ENCODE measurements at regions not wholly inside any gene's neighbourhood (a gene's known extent, or its start where the extent isn't known, plus 50 kb on each side); places are given as distances from the start of the nearest gene placed in this dataset.

- DNase-seq: no peak
- Histone ChIP-seq H3K9me3 (ENCODE audit: low read length) (no peaks in the 10 kb centered on the region), H3K36me3 (ENCODE audit: insufficient read depth, low read length) (no peaks in the 10 kb centered on the region), H3K4me1 (ENCODE audit: insufficient read depth, low read length) (no peaks in the 10 kb centered on the region), H3K27me3 (ENCODE audit: insufficient read depth, low read length, poor library complexity, severe bottlenecking) (no peaks in the 10 kb centered on the region), H3K27ac (ENCODE audit: low read depth, low read length) (no peak overlapping the region), H3K4me3 (ENCODE audit: low read length) (no peak overlapping the region)
- Mint-ChIP-seq H3K4me1 (peaks cover 0 to 8% (median 6%) of the 10 kb centered on the region in 3 donors), H3K36me3 (peaks cover 0 to 3% (median 0%) of the 10 kb centered on the region in 3 donors), H3K4me3 (no peak overlapping the region), H3K27ac (no peak overlapping the region), H3K27me3 (peaks cover 0 to 8% of the 10 kb centered on the region in 2 donors), H3K9me3 (no peaks in the 10 kb centered on the region)
- ChIA-PET CTCF (no interaction called here), POLR2A (no interaction called here)
Observed at GRCh38 chr6:166747644-166748595, 120.9 kb upstream of the RPS6KA2 start.

- Histone ChIP-seq H3K27me3 (ENCODE audit: insufficient read depth, low read length, poor library complexity, severe bottlenecking) (no peaks in the 10 kb centered on the region), H3K36me3 (ENCODE audit: insufficient read depth, low read length) (no peaks in the 10 kb centered on the region), H3K4me3 (ENCODE audit: low read length) (no peak overlapping the region), H3K4me1 (ENCODE audit: insufficient read depth, low read length) (no peaks in the 10 kb centered on the region), H3K9me3 (ENCODE audit: low read length) (no peaks in the 10 kb centered on the region), H3K27ac (ENCODE audit: low read depth, low read length) (no peak overlapping the region)
- H3K36me3 Mint-ChIP-seq: no peaks in the 10 kb centered on the region
- CTCF ChIA-PET: no interaction called here
- H3K9me3 Mint-ChIP-seq: no peaks in the 10 kb centered on the region
- H3K4me3 Mint-ChIP-seq: no peak overlapping the region
- no peak overlapping the region for H3K27ac Mint-ChIP-seq
- POLR2A ChIA-PET: no interaction called here
- peaks cover 0 to 8% of the 10 kb centered on the region in 2 donors for H3K27me3 Mint-ChIP-seq
- DNase-seq: no peak
- H3K4me1 Mint-ChIP-seq: peaks cover 0 to 8% (median 1%) of the 10 kb centered on the region in 3 donors
Observed at GRCh38 chr6:166745801-166746668, 119.0 kb upstream of the RPS6KA2 start.

DNA sequence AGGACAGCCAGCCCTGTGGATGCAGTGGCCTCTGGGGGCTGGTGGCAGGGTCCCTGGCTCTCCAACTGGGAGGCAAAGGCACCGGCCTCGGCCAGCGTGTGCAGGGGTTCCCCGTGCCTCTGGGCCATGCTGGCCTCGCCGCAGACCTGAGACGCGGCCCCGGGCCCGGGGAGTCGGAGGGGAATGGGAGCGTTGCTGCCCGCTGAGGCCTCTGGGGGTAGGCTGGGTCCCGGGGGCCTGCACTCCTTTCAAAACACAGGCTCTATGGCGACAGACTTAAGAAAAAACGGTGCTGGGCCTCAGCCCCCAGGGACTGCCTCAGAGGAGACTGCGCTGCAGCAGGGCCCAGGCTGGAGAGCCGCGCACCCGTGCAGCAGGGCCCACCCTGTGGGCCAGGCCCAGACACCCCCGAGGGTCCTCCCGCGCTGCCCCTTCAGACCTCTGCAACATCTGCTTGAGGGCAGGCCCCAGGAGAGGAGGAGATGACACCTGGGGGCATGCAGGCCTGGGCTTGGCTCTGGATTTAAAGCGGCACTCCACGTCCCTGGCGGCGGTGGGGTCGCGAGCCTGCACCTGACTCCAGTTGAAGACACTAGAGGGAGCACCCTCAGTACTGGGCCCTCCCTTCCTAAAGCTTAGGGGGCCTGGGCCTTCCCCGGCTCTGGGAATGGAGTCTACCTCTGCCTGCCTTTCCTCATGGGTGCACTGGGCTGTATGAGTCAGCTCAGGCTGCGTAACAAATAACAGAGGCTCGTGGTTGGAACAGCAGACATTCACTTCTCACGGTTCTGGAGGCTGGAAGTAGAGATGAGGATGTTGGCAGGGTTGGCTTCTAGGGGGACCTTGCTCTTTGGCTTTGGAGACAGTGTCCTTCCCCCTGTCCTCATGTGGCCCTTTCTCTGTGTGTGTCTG is 117.4 kb upstream of the RPS6KA2 start:
- Mint-ChIP-seq H3K4me1 (peaks cover 0 to 7% (median 3%) of the 10 kb centered on the region in 3 donors), H3K27ac (no peak overlapping the region), H3K36me3 (no peaks in the 10 kb centered on the region), H3K27me3 (peaks cover 0 to 3% of the 10 kb centered on the region in 2 donors), H3K9me3 (no peaks in the 10 kb centered on the region), H3K4me3 (no peak overlapping the region)
- ChIA-PET CTCF (interaction anchor here (0.7 kb wide), 1 partner anchor 9 kb away, joined by 3 read pairs; no protein-coding TSS in a partner anchor), POLR2A (no interaction called here)
- no peaks in the 10 kb centered on the region for H3K4me1 ChIP-seq (ENCODE audit: insufficient read depth, low read length)
- no peaks in the 10 kb centered on the region for H3K27me3 ChIP-seq (ENCODE audit: insufficient read depth, low read length, poor library complexity, severe bottlenecking)
- no peak overlapping the region for H3K27ac ChIP-seq (ENCODE audit: low read depth, low read length)
- no peaks in the 10 kb centered on the region for H3K9me3 ChIP-seq (ENCODE audit: low read length)
- H3K36me3 ChIP-seq (ENCODE audit: insufficient read depth, low read length): no peaks in the 10 kb centered on the region
- DNase-seq: no peak
- H3K4me3 ChIP-seq (ENCODE audit: low read length): no peak overlapping the region

DNA sequence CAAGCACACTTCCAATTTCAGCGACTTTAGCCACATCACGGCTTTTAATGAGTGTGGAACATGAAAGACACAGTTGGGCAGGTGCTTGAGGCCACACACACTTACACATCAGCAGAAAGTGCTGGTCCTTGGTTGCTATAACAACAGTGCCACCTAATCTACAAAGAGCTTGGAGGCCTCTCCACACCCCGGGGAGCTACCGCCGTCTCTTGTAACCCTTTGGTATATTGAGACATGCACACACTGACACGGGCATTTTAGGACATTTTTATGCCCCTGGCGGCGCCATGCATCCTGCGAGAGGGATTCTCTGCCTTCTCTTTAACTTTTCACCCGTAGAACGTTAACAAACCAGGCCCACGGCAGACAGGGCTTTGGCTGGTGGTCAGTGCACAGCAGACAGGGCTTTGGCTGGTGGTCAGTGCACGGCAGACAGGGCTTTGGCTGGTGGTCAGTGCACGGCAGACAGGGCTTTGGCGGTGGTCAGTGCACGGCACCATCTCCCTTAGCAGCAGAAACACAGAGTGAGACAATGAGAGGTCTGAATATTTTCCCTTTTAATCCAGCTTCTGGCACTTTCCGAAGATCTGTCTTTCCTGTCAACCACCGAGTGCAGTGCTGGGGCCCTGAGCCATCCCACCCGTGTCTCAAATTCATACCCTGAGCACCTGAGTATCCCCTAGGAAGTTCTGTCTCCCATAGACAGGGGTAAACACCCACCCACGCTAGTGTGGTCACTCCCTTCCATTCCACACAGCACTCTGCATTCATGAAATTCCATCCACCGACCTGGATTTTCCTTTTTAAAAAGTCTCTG is 116.6 kb upstream of the RPS6KA2 start:
- no peak overlapping the region for H3K27ac Mint-ChIP-seq
- Histone ChIP-seq H3K36me3 (ENCODE audit: insufficient read depth, low read length) (no peaks in the 10 kb centered on the region), H3K27ac (ENCODE audit: low read depth, low read length) (no peak overlapping the region), H3K9me3 (ENCODE audit: low read length) (no peaks in the 10 kb centered on the region), H3K4me1 (ENCODE audit: insufficient read depth, low read length) (no peaks in the 10 kb centered on the region), H3K4me3 (ENCODE audit: low read length) (no peak overlapping the region), H3K27me3 (ENCODE audit: insufficient read depth, low read length, poor library complexity, severe bottlenecking) (no peaks in the 10 kb centered on the region)
- no peaks in the 10 kb centered on the region for H3K9me3 Mint-ChIP-seq
- H3K36me3 Mint-ChIP-seq: no peaks in the 10 kb centered on the region
- peaks cover 0 to 7% (median 3%) of the 10 kb centered on the region in 3 donors for H3K4me1 Mint-ChIP-seq
- H3K4me3 Mint-ChIP-seq: no peak overlapping the region
- ChIA-PET CTCF (interaction anchor here (0.8 kb wide), 1 partner anchor 31 kb away, joined by 4 read pairs; no protein-coding TSS in a partner anchor), POLR2A (no interaction called here)
- peaks cover 0 to 3% of the 10 kb centered on the region in 2 donors for H3K27me3 Mint-ChIP-seq
- no peak for DNase-seq

GRCh38 chr6:166742981-166743380 is 115.9 kb upstream of the RPS6KA2 start:
- H3K27me3 ChIP-seq (ENCODE audit: insufficient read depth, low read length, poor library complexity, severe bottlenecking): no peaks in the 10 kb centered on the region
- Mint-ChIP-seq H3K4me1 (peaks cover 0 to 6% (median 3%) of the 10 kb centered on the region in 3 donors), H3K4me3 (no peak overlapping the region), H3K27ac (no peak overlapping the region), H3K27me3 (peaks cover 0 to 3% of the 10 kb centered on the region in 2 donors), H3K36me3 (no peaks in the 10 kb centered on the region), H3K9me3 (no peaks in the 10 kb centered on the region)
- no peaks in the 10 kb centered on the region for H3K4me1 ChIP-seq (ENCODE audit: insufficient read depth, low read length)
- ChIA-PET CTCF (interaction anchor here (0.8 kb wide), 1 partner anchor 32 kb away, joined by 4 read pairs; no protein-coding TSS in a partner anchor), POLR2A (no interaction called here)
- H3K9me3 ChIP-seq (ENCODE audit: low read length): no peaks in the 10 kb centered on the region
- H3K36me3 ChIP-seq (ENCODE audit: insufficient read depth, low read length): no peaks in the 10 kb centered on the region
- H3K27ac ChIP-seq (ENCODE audit: low read depth, low read length): no peak overlapping the region
- DNase-seq: no peak
- no peak overlapping the region for H3K4me3 ChIP-seq (ENCODE audit: low read length)

DNA sequence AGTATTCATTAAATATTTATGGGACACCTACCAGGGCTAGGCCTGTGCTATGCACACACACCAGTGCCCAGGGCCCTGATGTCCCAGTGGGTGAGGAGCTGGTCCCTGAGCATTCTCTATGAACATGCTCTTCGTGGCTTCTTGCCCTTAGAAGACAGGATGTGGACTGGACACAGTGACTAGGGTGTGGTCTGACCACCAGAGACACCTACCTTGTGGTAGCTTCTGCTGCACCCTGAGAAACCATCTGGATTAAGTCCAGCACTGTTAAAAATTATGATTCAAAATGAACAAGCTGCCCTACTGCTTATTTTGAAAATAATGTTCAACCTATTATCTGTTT is 112.9 kb upstream of the RPS6KA2 start:
- Mint-ChIP-seq H3K9me3 (no peaks in the 10 kb centered on the region), H3K27me3 (peaks cover 0 to 3% of the 10 kb centered on the region in 2 donors), H3K36me3 (no peaks in the 10 kb centered on the region), H3K4me1 (peaks cover 0 to 4% (median 3%) of the 10 kb centered on the region in 3 donors), H3K27ac (no peak overlapping the region), H3K4me3 (no peak overlapping the region)
- Histone ChIP-seq H3K9me3 (ENCODE audit: low read length) (no peaks in the 10 kb centered on the region), H3K27me3 (ENCODE audit: insufficient read depth, low read length, poor library complexity, severe bottlenecking) (no peaks in the 10 kb centered on the region), H3K27ac (ENCODE audit: low read depth, low read length) (no peak overlapping the region), H3K36me3 (ENCODE audit: insufficient read depth, low read length) (no peaks in the 10 kb centered on the region), H3K4me3 (ENCODE audit: low read length) (no peak overlapping the region), H3K4me1 (ENCODE audit: insufficient read depth, low read length) (no peaks in the 10 kb centered on the region)
- ChIA-PET CTCF (no interaction called here), POLR2A (no interaction called here)
- no peak for DNase-seq

All from CD8-positive, alpha-beta memory T cell (primary cell).